ENCODE measurements at regions not wholly inside any gene's neighbourhood (a gene's known extent, or its start where the extent isn't known, plus 50 kb on each side); places are given as distances from the start of the nearest gene placed in this dataset.

DNA sequence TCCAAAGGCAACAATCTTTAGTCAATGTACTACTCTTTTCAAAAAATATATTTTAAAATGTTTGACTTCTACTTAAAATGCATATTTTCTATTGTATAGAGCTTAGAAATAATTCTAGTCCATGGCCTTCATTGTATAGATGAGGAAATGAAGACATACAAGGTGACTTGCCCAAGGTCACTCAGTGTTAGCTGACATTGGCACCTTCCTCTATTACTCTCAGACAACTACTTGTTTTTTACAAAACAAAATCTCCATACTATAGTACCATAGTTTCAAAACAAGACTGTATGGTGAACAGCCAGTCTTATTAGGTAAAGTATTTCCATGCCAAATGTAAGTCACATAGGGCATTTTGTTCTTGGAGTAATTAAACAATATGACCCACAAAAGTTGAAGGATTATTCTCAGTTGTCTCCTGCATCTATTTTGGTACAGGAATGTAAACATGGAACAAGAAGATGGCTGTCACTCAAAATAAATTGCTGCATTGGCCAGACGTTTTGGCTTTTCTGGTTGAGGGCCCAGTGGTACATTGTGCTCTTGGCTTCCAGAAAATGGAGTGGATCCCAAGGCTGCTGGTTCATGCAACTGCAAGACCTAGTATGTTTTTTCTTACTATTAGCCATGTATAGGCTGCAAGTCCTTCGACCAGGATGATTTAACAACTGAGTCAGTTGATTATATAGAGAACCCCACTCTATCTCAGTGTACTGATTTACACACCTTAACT is 54.3 kb upstream of the NOX3 start:
- TF ChIP-seq, protein P1, sequence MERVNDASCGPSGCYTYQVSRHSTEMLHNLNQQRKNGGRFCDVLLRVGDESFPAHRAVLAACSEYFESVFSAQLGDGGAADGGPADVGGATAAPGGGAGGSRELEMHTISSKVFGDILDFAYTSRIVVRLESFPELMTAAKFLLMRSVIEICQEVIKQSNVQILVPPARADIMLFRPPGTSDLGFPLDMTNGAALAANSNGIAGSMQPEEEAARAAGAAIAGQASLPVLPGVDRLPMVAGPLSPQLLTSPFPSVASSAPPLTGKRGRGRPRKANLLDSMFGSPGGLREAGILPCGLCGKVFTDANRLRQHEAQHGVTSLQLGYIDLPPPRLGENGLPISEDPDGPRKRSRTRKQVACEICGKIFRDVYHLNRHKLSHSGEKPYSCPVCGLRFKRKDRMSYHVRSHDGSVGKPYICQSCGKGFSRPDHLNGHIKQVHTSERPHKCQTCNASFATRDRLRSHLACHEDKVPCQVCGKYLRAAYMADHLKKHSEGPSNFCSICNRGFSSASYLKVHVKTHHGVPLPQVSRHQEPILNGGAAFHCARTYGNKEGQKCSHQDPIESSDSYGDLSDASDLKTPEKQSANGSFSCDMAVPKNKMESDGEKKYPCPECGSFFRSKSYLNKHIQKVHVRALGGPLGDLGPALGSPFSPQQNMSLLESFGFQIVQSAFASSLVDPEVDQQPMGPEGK (CRISPR knock-in tag; IDR thresholded peaks at IDR 0.05; ENCODE audit: borderline replicate concordance): no peak
- TF ChIP-seq ZFP3 (CRISPR knock-in tag; IDR thresholded peaks at IDR 0.05) (no peak), ZC3H10 (CRISPR knock-in tag; IDR thresholded peaks at IDR 0.05) (no peak), PPARA (CRISPR knock-in tag; IDR thresholded peaks at IDR 0.05; ENCODE audit: borderline replicate concordance) (no peak), TOX (CRISPR knock-in tag; IDR thresholded peaks at IDR 0.05; ENCODE audit: borderline replicate concordance) (no peak), ZFP30 (CRISPR knock-in tag; IDR thresholded peaks at IDR 0.05) (no peak), ARNTL (CRISPR knock-in tag; IDR thresholded peaks at IDR 0.05; ENCODE audit: borderline replicate concordance, low read depth) (no peak)
- TF ChIP-seq, protein P2, sequence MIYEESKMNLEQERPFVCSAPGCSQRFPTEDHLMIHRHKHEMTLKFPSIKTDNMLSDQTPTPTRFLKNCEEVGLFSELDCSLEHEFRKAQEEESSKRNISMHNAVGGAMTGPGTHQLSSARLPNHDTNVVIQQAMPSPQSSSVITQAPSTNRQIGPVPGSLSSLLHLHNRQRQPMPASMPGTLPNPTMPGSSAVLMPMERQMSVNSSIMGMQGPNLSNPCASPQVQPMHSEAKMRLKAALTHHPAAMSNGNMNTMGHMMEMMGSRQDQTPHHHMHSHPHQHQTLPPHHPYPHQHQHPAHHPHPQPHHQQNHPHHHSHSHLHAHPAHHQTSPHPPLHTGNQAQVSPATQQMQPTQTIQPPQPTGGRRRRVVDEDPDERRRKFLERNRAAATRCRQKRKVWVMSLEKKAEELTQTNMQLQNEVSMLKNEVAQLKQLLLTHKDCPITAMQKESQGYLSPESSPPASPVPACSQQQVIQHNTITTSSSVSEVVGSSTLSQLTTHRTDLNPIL (CRISPR knock-in tag; IDR thresholded peaks at IDR 0.05; ENCODE audit: low read depth): no peak
